Stimulated activated CD8-positive, alpha-beta memory T cell treated with anti-CD3 and anti-CD28 coated beads, Interleukin-12 subunit alpha, Interleukin-12 subunit beta, amount 100 ng/mL, for 4 hours (primary cell): ENCODE measurements at regions not wholly inside any gene's neighbourhood (a gene's known extent, or its start where the extent isn't known, plus 50 kb on each side); places are given as distances from the start of the nearest gene placed in this dataset.
A peak's percentile ranks its signal among the peaks of the same experiment; 100 is the strongest.

Experiments
- DNase-seq: peaks from one replicate; pipeline ENCODE4 v3.0.0-alpha.2; 2020; ENCODE audit warnings: low read depth

GRCh38 chr1:193662030-193662429 is 475.6 kb upstream of the B3GALT2 start:
- no peak for DNase-seq

GRCh38 chr1:193661385-193661784 is 475.0 kb upstream of the B3GALT2 start:
- no peak for DNase-seq

DNA sequence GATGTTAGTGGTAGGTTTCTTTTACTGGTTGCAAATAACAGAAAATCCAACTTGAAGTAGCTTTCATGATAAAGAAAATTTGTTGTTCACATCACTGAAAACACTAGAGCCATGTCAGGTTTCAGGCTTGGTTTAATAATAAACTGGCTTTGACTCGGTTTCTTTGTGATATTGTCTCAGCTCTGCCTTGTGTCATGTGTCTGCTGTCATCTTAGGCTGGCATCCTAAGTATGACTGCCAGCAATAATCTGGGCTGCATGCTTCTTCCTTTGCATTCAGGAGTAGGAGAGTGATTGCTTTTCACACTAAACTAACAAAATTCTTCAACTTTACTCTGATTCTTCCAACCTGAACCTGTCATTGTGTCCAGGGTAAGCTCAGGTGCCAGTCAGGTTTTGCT is 474.0 kb upstream of the B3GALT2 start:
- no peak for DNase-seq

GRCh38 chr1:193658691-193659090 is 472.3 kb upstream of the B3GALT2 start:
- no peak for DNase-seq

DNA sequence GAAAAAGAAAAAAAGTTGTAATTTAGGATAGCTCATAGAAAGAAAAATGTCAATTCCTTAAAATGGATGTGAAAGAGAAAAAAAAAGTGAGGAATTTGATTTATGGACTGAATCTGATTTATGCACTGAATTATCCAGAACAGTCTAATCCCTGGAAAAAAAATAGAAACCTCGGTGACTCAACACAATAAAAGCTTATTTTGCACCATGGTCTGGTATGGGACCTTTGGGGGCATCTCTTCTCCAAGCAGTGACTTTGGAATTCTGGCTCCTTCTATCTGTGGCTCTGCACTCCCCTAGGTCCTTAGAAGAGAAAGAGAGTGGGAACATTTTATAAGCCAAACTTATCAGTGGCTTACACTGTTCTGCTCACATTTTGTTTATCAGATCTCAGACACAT is 471.7 kb upstream of the B3GALT2 start:
- no peak for DNase-seq

DNA sequence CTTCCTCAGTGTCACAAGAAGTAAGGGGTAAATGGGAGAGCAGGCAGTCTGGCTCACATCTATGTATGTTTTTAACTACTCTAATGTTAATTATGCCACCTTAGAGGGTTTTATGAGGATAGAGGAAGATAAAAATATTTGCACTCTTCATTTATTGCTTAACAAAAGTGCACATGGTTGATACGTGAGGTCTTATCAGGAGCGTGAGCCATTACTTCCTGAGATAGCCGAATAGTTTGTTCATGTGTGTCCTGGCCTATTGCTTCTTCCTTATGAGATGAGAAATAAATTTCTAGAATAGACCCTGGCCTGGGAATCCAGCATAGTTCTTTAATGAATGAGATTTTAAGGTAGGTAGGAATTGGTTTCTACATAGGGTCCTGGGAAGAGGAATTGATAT is 471.1 kb upstream of the B3GALT2 start:
- DNase-seq: no peak

DNA sequence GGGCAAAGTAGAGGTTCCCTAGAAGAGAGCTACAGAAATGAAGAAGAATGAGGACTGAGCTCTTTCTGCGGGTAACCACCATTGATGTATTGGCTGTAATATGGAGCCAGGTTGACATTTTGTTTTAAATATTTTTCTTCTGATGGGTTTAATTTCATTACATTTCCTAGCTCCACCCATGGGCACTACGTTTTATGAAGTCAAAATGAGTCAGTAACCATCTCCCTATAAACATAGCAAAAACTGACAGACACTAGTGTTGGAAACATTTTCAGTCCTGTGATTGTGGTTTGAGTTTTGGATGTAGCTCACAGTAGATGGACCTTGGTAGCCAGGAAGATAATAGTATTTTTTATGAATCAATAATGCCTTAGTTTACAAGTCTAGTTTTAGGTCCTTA is 470.4 kb upstream of the B3GALT2 start:
- DNase-seq: no peak

DNA sequence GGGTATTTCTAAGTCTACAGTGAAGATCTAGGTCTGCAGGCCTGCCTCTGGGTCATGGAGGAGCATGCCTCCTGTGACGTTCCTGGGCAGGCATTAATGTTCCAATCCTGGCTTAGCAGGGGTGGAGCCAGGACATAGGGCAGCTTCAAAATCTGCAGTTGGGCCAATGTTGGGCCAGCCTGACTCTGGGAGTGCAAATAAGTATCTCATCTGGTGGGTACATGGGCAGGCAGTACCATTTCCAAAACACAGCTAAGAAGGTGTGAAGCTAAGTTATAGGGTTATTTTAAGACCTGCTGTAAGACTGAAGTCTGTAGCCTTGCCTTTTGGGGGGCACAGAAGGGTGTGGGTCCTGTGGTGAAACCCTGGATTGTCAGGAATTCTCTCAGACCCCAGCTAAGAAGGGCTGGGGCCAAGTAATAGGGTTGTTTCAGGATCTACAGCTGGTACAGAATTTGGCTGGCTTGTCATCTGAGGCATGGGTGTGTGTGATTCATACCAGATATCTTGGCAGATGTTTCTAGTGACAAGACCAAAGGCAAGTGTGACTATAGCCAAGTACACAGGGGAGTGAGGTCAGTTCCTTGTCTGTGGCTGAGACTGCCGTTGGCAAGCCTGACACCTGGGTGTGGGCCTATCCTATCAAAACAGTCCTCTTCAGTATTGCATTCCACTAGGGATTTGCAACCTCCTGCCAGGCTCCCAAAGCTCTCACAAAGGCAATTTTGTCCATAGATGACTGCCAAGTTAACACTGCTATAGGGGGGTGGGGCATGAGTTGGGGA is 468.7 kb upstream of the B3GALT2 start:
- DNase-seq: no peak

GRCh38 chr1:193649587-193649986 is 463.2 kb upstream of the B3GALT2 start:
- DNase-seq: no peak

DNA sequence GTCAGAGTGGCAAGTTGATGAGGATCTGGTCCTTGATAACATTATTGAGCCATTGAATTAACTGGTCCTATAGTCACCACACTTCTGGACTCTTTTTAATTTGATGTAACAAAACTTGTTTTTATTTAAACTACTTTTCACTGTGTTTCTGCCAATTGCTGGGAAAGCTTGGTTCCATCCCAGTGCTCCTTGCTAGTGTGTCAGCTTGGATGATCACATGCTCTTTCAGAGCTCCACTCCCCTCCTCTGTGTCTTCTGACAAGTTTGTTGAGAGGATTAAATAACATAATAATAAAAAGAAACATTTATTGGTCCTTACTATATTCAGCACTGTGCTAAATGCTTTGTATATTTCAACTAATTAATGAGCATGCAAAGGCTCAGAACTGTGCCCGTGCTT is 448.5 kb upstream of the B3GALT2 start:
- no peak for DNase-seq

DNA sequence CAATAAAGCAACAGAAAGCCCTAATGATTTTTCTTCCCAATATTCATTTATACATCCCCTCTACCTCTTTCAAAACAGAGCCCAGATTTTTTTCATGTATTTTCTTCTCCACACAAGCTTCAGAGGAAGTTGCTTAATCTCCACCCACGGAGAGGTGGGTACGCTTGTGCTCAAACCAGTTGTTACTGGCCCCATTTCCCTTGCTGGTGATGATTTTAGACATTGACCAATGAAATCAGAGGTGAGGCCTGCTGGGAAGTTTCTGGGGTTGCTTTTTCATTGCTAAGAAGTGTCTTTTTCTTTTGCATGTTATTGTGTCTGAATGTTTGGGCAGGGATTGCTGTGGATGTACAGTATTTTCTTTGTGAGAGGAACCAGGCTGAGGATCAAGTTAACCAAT is 448.1 kb upstream of the B3GALT2 start:
- peak; percentile 0 for DNase-seq

DNA sequence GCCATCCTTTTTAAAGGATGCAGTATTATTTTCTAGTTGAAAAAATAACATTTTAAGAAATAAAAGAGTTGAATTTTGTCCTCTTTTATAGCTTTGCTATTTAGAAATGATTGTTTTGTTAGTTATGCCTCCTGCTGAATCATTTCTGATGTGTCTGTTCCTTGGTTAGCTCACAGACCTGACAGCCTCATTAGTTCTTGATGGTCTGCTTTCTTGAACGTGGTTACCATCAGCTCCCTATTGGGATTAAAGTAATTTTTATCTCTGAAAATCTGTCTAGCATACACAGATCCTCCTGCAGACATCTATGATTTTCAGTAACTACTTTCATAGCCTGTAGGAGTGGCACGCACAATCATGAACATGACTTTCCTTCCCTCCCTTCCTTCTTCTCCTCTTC is 447.6 kb upstream of the B3GALT2 start:
- no peak for DNase-seq

DNA sequence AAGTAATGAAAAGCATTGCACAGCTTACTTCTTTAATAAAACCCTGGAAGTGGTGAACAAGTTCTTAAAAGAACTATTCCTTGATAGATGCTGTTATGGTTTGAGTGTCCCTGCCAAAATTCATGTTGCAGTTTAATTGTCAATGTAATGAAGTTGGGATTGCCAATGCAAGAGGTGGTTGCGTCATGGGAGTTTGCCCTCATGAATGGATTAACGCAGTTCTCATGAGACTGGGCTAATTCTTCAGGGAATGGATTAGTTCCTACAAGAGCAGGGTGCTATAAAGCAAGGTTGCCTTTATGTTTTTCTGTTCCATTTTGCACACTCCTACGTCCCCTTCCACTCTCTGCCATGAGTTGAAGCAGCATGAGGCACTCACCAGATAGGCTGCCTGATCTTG is 446.7 kb upstream of the B3GALT2 start:
- no peak for DNase-seq

DNA sequence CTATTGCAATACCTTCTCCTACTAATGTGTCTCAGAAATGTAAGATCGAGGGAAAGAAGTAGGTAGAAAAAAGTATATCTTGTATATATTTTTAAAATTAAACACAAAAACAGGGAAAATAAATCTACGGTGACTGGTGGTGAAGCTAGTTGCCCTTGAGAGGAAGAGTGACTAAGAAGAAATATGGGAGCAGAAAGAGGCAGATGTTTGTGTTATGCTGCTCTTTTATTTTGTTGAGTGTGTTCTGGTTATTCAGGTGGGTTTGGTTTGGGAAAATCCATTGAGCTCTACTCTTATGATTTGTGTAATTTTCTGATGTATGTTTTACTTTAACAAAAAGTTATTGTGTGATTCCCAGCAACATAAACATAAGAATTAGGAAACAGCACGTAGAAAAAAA is 444.9 kb upstream of the B3GALT2 start:
- DNase-seq: no peak

DNA sequence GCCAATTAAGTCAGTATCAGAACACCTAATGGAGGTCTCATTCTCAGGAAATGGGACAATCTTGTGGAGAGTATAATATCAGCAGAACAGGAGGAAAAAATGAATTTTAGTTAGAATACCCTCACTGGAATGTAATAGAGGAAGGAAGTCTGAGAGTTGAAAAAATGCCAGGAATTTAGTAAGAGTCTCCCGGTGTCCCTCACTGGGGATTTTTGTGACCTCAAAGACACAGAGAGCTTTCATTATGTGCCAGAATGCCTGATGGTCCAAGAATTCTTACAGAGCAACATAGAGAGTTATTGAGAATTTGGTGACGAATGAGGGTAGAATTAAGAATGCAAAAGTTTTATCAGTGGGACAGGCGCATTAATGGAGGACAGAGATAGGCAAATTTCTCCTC is 443.5 kb upstream of the B3GALT2 start:
- DNase-seq: no peak

DNA sequence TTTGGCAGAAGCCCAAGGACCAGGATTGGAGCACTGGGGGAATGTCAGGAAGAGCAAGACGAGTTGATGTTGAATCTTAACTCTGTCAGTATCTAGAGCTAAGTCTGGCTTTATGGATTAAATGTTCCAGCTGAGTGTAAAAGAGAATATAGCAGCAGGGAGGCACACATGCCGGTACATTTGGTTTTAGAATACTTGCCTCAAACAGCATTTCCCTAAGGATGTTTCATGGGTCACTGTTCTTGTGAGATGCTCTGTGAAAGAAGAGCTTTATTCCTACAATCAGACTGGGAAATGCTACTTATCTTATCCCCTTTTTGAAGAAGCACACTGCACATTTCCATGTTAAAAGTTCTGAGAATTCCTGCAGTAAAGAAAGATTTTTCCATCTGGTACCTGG is 440.3 kb upstream of the B3GALT2 start:
- no peak for DNase-seq

GRCh38 chr1:193625255-193625654 is 438.8 kb upstream of the B3GALT2 start:
- no peak for DNase-seq

DNA sequence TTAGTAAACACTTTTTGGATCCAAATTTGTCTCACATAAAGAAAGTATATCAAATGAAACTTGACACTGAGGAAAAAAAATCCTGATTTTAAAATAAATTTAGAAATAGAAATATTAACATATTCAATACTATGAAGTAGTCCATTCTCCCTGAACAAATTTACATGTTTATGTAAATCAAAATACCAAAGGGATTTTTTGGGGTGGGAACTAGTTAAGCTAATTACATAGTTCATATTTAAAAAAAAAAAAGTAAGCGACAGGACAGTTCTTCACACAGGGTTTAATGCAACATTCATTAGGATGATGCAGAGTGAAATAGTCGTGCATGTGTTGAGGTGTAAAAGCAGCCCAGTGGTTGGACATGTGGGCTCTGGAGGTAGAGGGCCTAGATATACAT is 433.5 kb upstream of the B3GALT2 start:
- no peak for DNase-seq

DNA sequence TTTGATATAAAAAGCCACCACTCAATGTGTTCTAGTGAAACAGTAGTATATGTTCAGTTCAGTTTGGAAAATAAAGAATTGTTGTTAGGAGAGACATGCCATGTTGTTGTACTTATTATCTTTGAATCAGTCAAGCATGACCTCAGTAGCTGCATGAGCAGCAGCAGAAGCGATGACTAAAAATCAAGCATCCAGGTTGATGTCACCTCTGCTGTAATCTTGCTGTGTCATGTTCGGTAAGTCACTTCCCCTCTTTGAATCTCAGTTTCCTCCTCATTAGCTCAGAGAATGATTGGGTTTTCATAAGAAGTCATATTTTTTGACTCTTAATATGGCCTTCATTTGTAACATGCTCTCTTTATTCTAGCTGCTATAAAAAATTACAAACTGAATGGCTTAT is 428.4 kb upstream of the B3GALT2 start:
- no peak for DNase-seq

GRCh38 chr1:193614275-193614674 is 427.9 kb upstream of the B3GALT2 start:
- no peak for DNase-seq

- no peak for DNase-seq
These were observed 426.6 kb upstream of the B3GALT2 start for GRCh38 chr1:193613041-193613440.

- DNase-seq: no peak
These were observed 423.2 kb upstream of the B3GALT2 start for GRCh38 chr1:193609592-193609991.

DNA sequence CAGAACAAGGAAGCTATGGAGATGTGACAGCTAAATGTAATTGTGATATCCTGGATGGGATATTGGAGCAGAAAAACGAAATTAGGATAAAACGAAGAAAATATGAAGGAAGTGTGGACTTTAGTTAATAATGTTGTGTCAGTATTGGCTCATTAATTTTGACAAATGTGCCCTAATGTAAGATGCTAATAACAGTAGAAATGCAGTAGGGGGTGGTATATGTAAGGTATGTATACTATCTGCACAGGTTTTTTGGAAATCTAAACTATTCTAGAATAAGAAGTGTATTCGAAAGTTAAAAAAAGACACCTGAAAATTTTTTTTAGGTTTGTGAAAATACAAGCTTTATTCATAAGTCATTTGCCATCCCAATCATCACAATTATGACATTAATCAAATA is 421.4 kb upstream of the B3GALT2 start:
- DNase-seq: no peak

- DNase-seq: no peak
These were observed 419.6 kb upstream of the B3GALT2 start for GRCh38 chr1:193606035-193606434.

- no peak for DNase-seq
These were observed 416.3 kb upstream of the B3GALT2 start for GRCh38 chr1:193602705-193603104.
